ENCODE measurements at regions not wholly inside any gene's neighbourhood (a gene's known extent, or its start where the extent isn't known, plus 50 kb on each side); places are given as distances from the start of the nearest gene placed in this dataset.

DNA sequence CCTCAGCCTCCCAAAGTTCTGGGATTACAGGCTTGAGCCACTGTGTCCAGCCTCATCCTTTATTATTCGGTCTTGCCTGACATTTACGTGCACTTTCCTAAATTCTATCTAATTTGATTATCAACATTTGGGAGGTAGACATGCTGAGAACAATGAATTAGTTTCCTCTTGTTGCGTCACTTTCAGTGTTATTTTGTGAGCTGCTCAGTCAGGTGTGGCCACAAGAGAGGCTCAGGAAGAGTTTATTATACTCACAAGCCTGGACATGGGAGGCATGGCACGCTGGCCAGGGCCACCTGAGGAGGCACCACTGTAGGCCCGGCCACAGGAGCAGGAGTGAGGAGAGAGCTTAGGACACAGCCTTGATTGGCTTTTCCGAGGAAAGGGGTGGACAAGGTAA, 59.7 kb upstream of the RBFOX2 start:
- no peaks in the 10 kb centered on the region for H3K79me2 ChIP-seq (ENCODE audit: low read depth)
- no peaks in the 10 kb centered on the region for H3K9me3 ChIP-seq (ENCODE audit: insufficient read depth, low read depth)
- no peak overlapping the region for H2AFZ ChIP-seq
- no peaks in the 10 kb centered on the region for H3F3A ChIP-seq (ENCODE audit: insufficient read depth, low read depth)
- ChIA-PET CTCF (interaction anchor here (0.6 to 0.7 kb wide), 2 partner anchors 18 to 22 kb away, joined by 5 to 6 read pairs; no protein-coding TSS in a partner anchor), POLR2A (ENCODE audit: unreplicated experiment) (interaction anchor here (0.6 kb wide), 1 partner anchor 47 kb away, joined by 16 read pairs; no protein-coding TSS in a partner anchor)
- peaks cover 9% of the 10 kb centered on the region for H3K4me1 ChIP-seq (replicated peaks; ENCODE audit: insufficient read depth)
- no peaks in the 10 kb centered on the region for H3K36me3 ChIP-seq (ENCODE audit: low read depth)
- no TSS peak for BruUV-seq (replicated peaks)
- H3K4me2 ChIP-seq: no peak overlapping the region
- intact Hi-C loops (cut with micrococcal nuclease; ENCODE audit: unreplicated experiment): no loop called here
- H3K9me2 ChIP-seq (ENCODE audit: insufficient read depth): no peaks in the 10 kb centered on the region
- H3K4me3 ChIP-seq: no peak overlapping the region
- TF ChIP-seq, protein P1, sequence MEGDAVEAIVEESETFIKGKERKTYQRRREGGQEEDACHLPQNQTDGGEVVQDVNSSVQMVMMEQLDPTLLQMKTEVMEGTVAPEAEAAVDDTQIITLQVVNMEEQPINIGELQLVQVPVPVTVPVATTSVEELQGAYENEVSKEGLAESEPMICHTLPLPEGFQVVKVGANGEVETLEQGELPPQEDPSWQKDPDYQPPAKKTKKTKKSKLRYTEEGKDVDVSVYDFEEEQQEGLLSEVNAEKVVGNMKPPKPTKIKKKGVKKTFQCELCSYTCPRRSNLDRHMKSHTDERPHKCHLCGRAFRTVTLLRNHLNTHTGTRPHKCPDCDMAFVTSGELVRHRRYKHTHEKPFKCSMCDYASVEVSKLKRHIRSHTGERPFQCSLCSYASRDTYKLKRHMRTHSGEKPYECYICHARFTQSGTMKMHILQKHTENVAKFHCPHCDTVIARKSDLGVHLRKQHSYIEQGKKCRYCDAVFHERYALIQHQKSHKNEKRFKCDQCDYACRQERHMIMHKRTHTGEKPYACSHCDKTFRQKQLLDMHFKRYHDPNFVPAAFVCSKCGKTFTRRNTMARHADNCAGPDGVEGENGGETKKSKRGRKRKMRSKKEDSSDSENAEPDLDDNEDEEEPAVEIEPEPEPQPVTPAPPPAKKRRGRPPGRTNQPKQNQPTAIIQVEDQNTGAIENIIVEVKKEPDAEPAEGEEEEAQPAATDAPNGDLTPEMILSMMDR (conservative IDR thresholded peaks at IDR 0.05): no peak
- no peak for TF ChIP-seq EZH2 (IDR thresholded peaks at IDR 0.05; ENCODE audit: low read depth)
- H3K27ac ChIP-seq: no peak overlapping the region
- DNase-seq: peak in 1 of 2 experiments; percentile 6
- H3K27me3 ChIP-seq (ENCODE audit: insufficient read depth, low read depth): no peaks in the 10 kb centered on the region
- H4K20me1 ChIP-seq (ENCODE audit: insufficient read depth): no peaks in the 10 kb centered on the region

DNA sequence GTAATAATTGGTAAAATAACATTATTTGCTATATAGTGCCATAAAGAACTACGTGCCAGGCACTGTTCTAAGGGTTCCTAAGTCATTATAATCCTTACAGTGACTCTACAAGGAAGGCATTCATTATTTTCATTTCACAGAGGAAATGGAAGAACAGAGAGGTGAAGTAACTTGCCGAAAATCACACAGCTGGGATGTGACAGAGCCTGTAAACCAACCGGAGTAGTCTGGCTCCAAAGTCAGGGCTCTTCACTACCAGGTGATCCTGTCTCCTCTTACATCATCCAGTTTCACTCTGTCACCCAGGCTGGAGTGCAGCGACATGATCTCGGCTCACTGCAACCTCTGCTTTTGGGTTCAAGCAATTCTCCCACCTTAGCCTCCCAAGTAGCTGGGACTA, 59.2 kb upstream of the RBFOX2 start:
- no peak for TF ChIP-seq EZH2 (IDR thresholded peaks at IDR 0.05; ENCODE audit: low read depth)
- TF ChIP-seq, protein P1 (conservative IDR thresholded peaks at IDR 0.05): no peak
- DNase-seq: no peak
- intact Hi-C loops (cut with micrococcal nuclease; ENCODE audit: unreplicated experiment): no loop called here
- BruUV-seq (replicated peaks): no TSS peak
- no peak overlapping the region for H3K27ac ChIP-seq
- H3K9me2 ChIP-seq (ENCODE audit: insufficient read depth): no peaks in the 10 kb centered on the region
- H3K4me2 ChIP-seq: no peak overlapping the region
- no peaks in the 10 kb centered on the region for H3K27me3 ChIP-seq (ENCODE audit: insufficient read depth, low read depth)
- H3F3A ChIP-seq (ENCODE audit: insufficient read depth, low read depth): no peaks in the 10 kb centered on the region
- no peaks in the 10 kb centered on the region for H3K9me3 ChIP-seq (ENCODE audit: insufficient read depth, low read depth)
- H3K4me1 ChIP-seq (replicated peaks; ENCODE audit: insufficient read depth): peaks cover 9% of the 10 kb centered on the region
- H4K20me1 ChIP-seq (ENCODE audit: insufficient read depth): no peaks in the 10 kb centered on the region
- ChIA-PET POLR2A (ENCODE audit: unreplicated experiment) (interaction anchor here (0.6 kb wide), 1 partner anchor 47 kb away, joined by 16 read pairs; no protein-coding TSS in a partner anchor), CTCF (interaction anchor here (0.6 to 0.7 kb wide), 2 partner anchors 18 to 21 kb away, joined by 5 to 6 read pairs; no protein-coding TSS in a partner anchor)
- H3K4me3 ChIP-seq: no peak overlapping the region
- no peak overlapping the region for H2AFZ ChIP-seq
- H3K79me2 ChIP-seq (ENCODE audit: low read depth): no peaks in the 10 kb centered on the region
- H3K36me3 ChIP-seq (ENCODE audit: low read depth): no peaks in the 10 kb centered on the region

DNA sequence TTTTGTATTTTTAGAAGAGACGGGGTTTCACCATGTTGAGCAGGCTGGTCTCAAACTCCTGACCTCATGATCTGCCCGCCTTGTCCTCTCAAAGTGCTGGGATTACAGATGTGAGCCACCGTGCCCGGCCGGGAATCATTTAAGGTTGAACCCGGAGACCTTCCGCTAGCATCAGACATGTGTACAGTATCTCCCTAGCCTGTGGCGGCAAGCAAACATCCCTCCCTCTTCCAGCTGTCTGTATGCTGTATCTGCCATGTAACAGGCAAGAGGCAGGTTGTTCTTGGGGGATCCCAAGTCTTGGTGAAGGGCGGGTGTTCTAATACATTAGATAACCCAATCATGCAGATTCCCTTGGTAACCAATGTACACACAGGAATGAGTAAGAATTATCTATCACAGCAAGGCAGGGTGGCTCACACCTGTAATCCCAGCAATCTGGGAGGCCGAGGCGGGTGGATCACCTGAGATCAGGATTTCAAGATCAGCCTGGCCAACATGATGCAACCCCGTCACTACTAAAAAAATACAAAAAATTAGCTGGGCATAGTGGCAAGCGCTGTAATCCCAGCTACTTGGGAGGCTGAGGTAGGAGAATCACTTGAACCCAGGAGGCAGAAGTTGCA, 58.1 kb upstream of the RBFOX2 start:
- TF ChIP-seq, protein P1 (conservative IDR thresholded peaks at IDR 0.05): no peak
- no peak for TF ChIP-seq EZH2 (IDR thresholded peaks at IDR 0.05; ENCODE audit: low read depth)
- no peaks in the 10 kb centered on the region for H4K20me1 ChIP-seq (ENCODE audit: insufficient read depth)
- no peak overlapping the region for H3K4me3 ChIP-seq
- peaks cover 9% of the 10 kb centered on the region for H3K4me1 ChIP-seq (replicated peaks; ENCODE audit: insufficient read depth)
- H3K4me2 ChIP-seq: no peak overlapping the region
- no peaks in the 10 kb centered on the region for H3F3A ChIP-seq (ENCODE audit: insufficient read depth, low read depth)
- intact Hi-C loops (cut with micrococcal nuclease; ENCODE audit: unreplicated experiment): no loop called here
- H3K36me3 ChIP-seq (ENCODE audit: low read depth): no peaks in the 10 kb centered on the region
- no peak for DNase-seq
- CTCF ChIA-PET: no interaction called here
- H3K27me3 ChIP-seq (ENCODE audit: insufficient read depth, low read depth): no peaks in the 10 kb centered on the region
- H3K9me2 ChIP-seq (ENCODE audit: insufficient read depth): no peaks in the 10 kb centered on the region
- no peak overlapping the region for H2AFZ ChIP-seq
- no peaks in the 10 kb centered on the region for H3K9me3 ChIP-seq (ENCODE audit: insufficient read depth, low read depth)
- POLR2A ChIA-PET (ENCODE audit: unreplicated experiment): no interaction called here
- BruUV-seq (replicated peaks): no TSS peak
- no peaks in the 10 kb centered on the region for H3K79me2 ChIP-seq (ENCODE audit: low read depth)
- no peak overlapping the region for H3K27ac ChIP-seq

Measured in PC-9 (cell line).